GM18519 (cell line): ENCODE measurements at regions not wholly inside any gene's neighbourhood (a gene's known extent, or its start where the extent isn't known, plus 50 kb on each side); places are given as distances from the start of the nearest gene placed in this dataset.

Source experiments
- ATAC-seq: cut with Tn5 transposase; IDR thresholded peaks from one replicate; pipeline ENCODE4 v1.9.1; 2021; ENCODE audit warnings: mild to moderate bottlenecking, moderate library complexity; ENCODE audit not compliant: unreplicated experiment, low FRiP score

DNA sequence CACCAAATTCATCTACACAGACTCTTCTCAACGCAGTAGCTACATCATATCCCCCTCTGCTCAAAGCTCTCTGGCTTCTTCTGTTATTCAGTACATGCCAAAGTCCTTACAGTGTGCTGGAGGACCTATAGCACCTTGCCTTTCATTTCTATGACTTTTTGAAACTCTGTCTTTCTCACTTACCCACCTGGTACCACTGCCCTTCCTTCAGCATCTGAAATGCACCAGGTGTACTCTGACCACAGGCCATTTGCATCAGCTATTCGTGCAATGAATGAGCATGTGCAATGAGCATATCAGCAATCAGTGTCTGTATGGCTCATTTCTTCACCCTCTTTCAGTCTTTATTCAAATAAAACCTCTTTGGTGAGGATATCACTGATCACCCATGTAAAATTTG, 399.9 kb downstream of the RAB28 start:
- no peak for ATAC-seq

- no peak for ATAC-seq
Measured at GRCh38 chr4:13081830-13082229, 402.3 kb downstream of the RAB28 start.

GRCh38 chr4:13067077-13067476, 417.1 kb downstream of the RAB28 start:
- no peak for ATAC-seq

GRCh38 chr4:13059019-13059418, 425.1 kb downstream of the RAB28 start:
- ATAC-seq: no peak

DNA sequence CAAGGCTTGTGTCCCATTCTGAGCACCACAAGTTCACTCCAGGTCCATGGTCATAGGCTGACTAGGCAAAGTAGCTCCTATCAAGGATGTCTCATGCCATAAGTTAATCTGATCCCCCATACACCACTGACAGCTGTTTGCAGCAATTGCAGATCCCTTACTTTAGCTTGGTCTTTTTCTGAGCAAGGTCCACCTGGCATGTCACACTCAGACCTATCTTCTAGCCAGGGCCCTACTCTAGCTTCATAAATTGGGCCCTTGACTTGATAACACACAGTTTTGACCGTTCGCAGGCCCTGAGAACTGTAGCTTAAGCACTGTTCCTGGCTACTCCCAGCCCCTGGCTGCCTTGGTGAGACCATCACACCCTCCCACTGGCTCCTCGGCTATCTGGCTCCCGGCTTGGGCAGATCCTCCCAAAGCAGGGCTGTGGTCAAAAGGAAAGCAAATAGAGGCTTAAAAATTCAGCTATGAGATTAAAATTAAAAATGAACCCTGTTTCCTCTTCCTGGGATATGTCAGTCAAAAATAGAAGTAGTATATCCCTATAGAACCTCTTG, 427.4 kb downstream of the RAB28 start:
- no peak for ATAC-seq

GRCh38 chr4:13054420-13054970, 429.6 kb downstream of the RAB28 start:
- no peak for ATAC-seq

- no peak for ATAC-seq
Measured at GRCh38 chr4:13047591-13047990, 436.5 kb downstream of the RAB28 start.

DNA sequence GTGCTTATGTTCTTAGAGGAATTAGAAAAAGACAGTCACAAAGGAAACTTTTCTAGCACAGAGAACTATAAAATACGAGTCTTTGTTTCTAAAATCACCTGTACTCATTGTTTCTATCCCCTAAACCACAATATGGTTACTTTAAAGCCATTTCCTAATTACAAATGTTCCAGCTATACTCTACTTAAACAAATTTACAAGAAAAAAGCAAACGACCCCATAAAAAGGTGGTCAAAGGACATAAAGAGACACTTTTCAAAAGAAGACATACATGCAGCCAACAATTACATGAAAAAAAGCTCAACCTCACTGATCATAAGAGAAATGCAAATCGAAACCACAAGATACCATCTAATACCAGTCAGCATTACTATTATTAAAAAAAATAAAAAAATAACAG, 447.3 kb downstream of the RAB28 start:
- ATAC-seq: no peak

DNA sequence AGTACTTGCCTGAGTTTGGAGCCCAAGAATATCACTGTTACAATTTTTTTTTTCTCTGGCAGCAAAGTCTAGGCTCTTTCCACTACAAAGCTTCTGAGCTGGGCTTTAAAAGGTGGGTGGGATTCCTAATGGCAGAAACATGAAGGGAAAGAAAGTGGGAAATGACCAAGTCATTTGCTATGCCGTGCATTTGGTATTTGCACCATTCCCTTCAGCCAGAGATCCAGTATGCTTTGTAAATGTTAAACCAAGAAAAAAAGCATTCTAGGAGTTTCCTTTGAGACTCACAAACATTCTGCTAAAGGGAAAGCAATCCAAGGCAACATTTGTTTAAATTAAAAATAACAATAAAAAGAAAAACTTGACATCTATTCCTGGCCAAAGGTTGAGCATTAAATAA, 451.2 kb downstream of the RAB28 start:
- no peak for ATAC-seq

GRCh38 chr4:13024147-13025105, 459.7 kb downstream of the RAB28 start:
- ATAC-seq: no peak

DNA sequence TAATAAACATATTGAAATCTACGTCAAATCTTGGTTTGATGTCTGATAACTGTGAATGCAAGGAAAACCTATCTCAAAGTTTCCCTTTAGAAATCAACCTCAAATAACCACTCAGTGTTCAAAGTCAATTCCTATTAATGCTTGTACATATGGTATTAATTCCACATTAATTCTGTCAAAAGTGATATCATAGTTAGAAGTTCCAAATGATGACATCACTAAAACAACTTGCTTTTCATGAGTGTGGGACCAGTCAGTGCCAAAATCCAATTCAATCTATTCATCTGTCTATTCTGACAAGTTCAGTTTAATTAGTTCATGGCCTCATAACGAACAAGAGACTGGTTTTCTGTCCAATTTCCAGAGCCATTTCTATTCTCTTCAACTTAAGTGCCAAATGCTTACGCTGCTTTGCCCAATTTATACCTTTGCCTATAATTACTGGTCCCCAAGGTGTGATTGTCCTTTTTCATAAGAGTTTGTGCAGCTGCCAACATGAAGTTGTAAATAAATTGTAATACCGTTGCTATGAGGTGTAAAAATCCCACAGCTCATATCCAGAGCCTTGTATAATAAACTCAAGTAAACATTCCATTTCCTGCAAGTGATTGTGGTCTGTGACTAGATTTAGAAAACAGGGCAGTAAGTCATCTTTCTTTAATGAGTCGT, 476.2 kb downstream of the RAB28 start:
- no peak for ATAC-seq

DNA sequence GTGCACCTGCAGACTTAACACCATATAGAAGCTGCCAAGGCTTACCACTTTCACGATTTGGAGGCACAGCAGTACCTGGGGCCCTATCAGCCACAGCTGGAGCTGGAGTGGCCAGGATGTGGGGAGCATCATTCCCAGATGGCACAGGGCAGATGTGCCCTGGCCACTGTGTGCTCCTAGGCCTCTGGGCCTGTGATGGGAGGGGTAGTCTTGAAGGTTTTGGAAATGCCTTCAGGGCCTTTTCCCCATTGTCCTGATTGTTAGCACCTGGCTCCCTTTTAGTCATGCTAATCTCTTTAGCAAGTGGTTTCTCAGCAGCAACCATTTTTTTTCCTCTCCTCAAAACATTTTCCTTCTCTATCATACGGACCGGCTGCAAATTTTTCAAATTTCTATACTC, 490.2 kb downstream of the RAB28 start:
- no peak for ATAC-seq

- no peak for ATAC-seq
Measured at GRCh38 chr4:12987284-12987683, 496.9 kb downstream of the RAB28 start.

GRCh38 chr4:12979797-12980196, 504.3 kb downstream of the RAB28 start:
- ATAC-seq: no peak

- ATAC-seq: no peak
Measured at GRCh38 chr4:12978310-12978709, 505.8 kb downstream of the RAB28 start.

GRCh38 chr4:12975511-12975910, 508.6 kb downstream of the RAB28 start:
- no peak for ATAC-seq

DNA sequence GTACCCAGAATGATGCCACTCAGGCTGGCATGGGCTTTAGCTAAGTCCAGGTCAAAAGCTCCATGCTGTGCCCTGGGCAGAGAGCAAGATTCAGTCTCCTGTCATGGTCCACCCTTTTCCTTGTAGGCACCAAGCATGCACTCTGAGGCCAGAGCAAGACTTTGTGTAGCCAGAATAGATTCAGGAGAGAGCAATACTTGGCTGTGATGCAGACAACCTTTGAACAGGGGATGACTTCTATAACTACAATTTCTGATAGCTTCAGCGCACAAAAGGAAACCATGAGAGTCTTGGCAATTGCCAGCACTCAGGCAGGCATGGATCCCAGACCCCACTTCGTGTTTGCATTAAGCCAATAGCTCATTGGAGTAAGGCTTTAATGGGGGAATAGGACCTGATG, 510.6 kb downstream of the RAB28 start:
- no peak for ATAC-seq

DNA sequence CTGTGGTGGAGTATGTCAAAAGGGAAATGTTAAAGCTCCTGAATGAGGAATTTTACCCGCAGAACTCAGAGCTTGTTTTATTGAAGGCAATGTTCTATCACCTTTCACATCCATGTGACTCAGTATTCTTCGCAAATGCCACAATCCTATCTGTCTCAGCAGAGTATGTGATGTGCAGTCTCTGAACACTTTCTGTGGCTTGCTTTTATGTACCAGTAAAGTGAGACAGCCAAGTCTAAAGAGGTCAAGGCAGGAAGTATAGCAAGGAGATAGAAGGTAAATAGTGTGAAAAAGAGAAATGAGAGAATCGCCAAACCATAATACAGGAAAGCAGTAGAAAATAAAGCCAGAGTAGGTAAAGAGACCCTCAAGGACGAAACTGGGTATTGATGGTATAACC, 515.8 kb downstream of the RAB28 start:
- ATAC-seq: no peak

- no peak for ATAC-seq
Measured at GRCh38 chr4:12966726-12967125, 517.4 kb downstream of the RAB28 start.

DNA sequence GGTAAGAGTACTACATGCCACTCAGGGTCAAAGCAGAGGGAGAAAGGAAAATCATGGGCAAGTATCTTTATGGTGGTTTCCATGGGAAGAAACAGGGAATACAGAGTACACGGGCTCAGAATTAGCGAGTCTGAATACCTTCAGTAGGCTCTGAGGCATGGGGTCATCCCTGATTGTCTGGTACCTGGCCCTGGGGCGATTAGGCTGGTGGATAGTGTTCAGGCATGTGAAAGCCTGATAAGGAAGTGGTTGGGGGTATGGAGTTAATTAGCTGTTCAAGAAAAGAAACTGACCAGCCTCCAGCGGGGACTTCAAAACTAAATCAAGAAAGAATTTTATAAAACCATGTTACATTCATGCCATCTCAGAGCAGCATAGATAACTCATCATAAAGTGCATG, 518.8 kb downstream of the RAB28 start:
- ATAC-seq: no peak

DNA sequence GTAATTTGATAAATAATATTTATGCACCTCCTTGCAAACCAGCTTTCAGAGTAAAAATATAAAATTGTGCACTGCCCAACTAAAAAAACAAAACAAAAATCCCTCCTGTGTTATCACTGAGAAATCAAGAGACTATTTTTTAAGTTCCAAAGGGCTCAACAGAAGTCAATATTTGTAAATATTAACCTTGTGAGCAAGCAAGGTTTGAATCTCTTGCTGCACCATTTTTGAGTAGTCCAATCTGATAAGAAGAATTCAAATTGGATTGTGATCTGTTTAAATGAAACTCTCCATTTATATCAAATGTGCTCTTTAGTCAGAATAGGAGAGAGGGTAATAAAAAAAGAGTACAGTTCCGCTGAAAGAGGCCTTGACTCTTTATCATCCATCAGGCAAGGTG, 520.2 kb downstream of the RAB28 start:
- no peak for ATAC-seq
